B cell (primary cell): ENCODE measurements at regions not wholly inside any gene's neighbourhood (a gene's known extent, or its start where the extent isn't known, plus 50 kb on each side); places are given as distances from the start of the nearest gene placed in this dataset.

Experiments used
- ATAC-seq: fragments of 200-7000 bp; cut with Tn5 transposase; one replicate; pipeline ENCODE4 v1.10.0; 2021; ENCODE audit warnings: low read depth, mild to moderate bottlenecking, moderate number of reproducible peaks, moderate library complexity
- CTCF ChIA-PET: fragments of 350-600 bp; sonication (Branson Sonifier 250); formaldehyde crosslinking; loops from one replicate; lab custom pipeline; 2021; ENCODE audit warnings: antibody characterized with exemption, inconsistent platforms; lab: Charles Lee
- POLR2A ChIA-PET: fragments of 350-600 bp; sonication (Branson Sonifier 250); formaldehyde crosslinking; loops from one replicate; lab custom pipeline; 2021; ENCODE audit warnings: antibody characterized with exemption; lab: Charles Lee
- DNase-seq: peaks from one replicate; pipeline ENCODE4 v3.0.0; 2013
- H2AFZ ChIP-seq: 2 replicates; pipeline ENCODE4 v1.6.1; 2012; ENCODE audit warnings: mild to moderate bottlenecking, low read depth, low read length; ENCODE audit not compliant: insufficient read depth, poor library complexity, severe bottlenecking
- H3K27ac ChIP-seq, 2 donors: 1 replicate in 1 of 2; 2 replicates in 1 of 2; pipeline ENCODE4 v1.5.1; 2012 to 2013; ENCODE audit warnings: low read length in 2 of 2, mild to moderate bottlenecking in 2 of 2, moderate library complexity in 1 of 2
- H3K27me3 ChIP-seq, 4 experiments: fragments of 200-600 bp in 1 of 4; sonication (generic) in 1 of 4; replicated peaks in 1 of 4; 1 replicate in 2 of 4; 2 replicates in 2 of 4; pipeline versions ENCODE4 v1.6.1 to v1.7.0; 2013 to 2016; ENCODE audit warnings: low read length in 3 of 4, mild to moderate bottlenecking in 2 of 4, mixed read lengths in 1 of 4, moderate library complexity in 1 of 4; ENCODE audit not compliant: insufficient read depth in 4 of 4, control insufficient read depth in 3 of 4; ENCODE audit errors: control extremely low read depth in 1 of 4
- H3K36me3 ChIP-seq, 2 experiments: replicated peaks in 1 of 2; 1 replicate in 1 of 2; 2 replicates in 1 of 2; pipeline versions ENCODE4 v1.6.1 to v1.7.1; 2013; ENCODE audit warnings: low read length in 1 of 2; ENCODE audit not compliant: insufficient read depth in 2 of 2, control insufficient read depth in 1 of 2; ENCODE audit errors: control extremely low read depth in 1 of 2, extremely low read depth in 1 of 2
- H3K4me1 ChIP-seq, 2 donors: fragments of 200-600 bp in 1 of 2; sonication (generic) in 1 of 2; 1 replicate in 1 of 2; 2 replicates in 1 of 2; pipeline versions ENCODE4 v1.5.1 to v1.6.1; 2013 to 2017; ENCODE audit warnings: low read length in 2 of 2; ENCODE audit not compliant: control insufficient read depth in 2 of 2, insufficient read depth in 2 of 2
- H3K4me2 ChIP-seq: replicated peaks from 2 replicates; pipeline ENCODE3; 2012; ENCODE audit warnings: mild to moderate bottlenecking, low read depth, low read length; ENCODE audit not compliant: poor library complexity, severe bottlenecking
- H3K4me3 ChIP-seq, 5 experiments: fragments of 200-600 bp in 1 of 5; sonication (generic) in 1 of 5; 1 replicate in 3 of 5; 2 replicates in 2 of 5; pipeline versions ENCODE4 v1.5.1 to v1.7.0; 2011 to 2016; ENCODE audit warnings: low read length in 4 of 5, mild to moderate bottlenecking in 4 of 5, low read depth in 2 of 5, control low read depth in 1 of 5, moderate library complexity in 1 of 5; ENCODE audit not compliant: insufficient read depth in 1 of 5; ENCODE audit errors: control extremely low read depth in 1 of 5, extremely low read depth in 1 of 5
- H3K79me2 ChIP-seq: fragments of 200-600 bp; sonication (generic); one replicate; pipeline ENCODE4 v1.6.0; 2016; ENCODE audit warnings: low read length; ENCODE audit not compliant: control insufficient read depth, insufficient read depth
- H3K9ac ChIP-seq: fragments of 200-600 bp; sonication (generic); 2 replicates; pipeline ENCODE4 v1.6.1; 2017; ENCODE audit warnings: mild to moderate bottlenecking, low read length, moderate library complexity
- H3K9me3 ChIP-seq, 3 donors: one replicate each; pipeline versions ENCODE4 v1.6.1 to v1.7.1; 2013; ENCODE audit warnings: low read length in 2 of 3; ENCODE audit not compliant: control insufficient read depth in 2 of 3, insufficient read depth in 1 of 3; ENCODE audit errors: control extremely low read depth in 1 of 3
- H4K20me1 ChIP-seq: 2 replicates; pipeline ENCODE4 v1.6.0; 2012; ENCODE audit warnings: mild to moderate bottlenecking, low read length; ENCODE audit not compliant: insufficient read depth, control insufficient read depth, poor library complexity, severe bottlenecking
- H3K27ac Mint-ChIP-seq: one replicate; pipeline ENCODE4 v1.8.0; 2021; ENCODE audit warnings: mixed read lengths
- H3K27me3 Mint-ChIP-seq: one replicate; pipeline ENCODE4 v1.8.0; 2021; ENCODE audit warnings: mixed read lengths
- H3K4me1 Mint-ChIP-seq: one replicate; pipeline ENCODE4 v1.8.0; 2021; ENCODE audit warnings: mixed read lengths
- H3K4me3 Mint-ChIP-seq: one replicate; pipeline ENCODE4 v1.8.0; 2021; ENCODE audit warnings: mixed read lengths
- H3K9me3 Mint-ChIP-seq: one replicate; pipeline ENCODE4 v1.8.0; 2022; ENCODE audit warnings: mixed read lengths; ENCODE audit not compliant: insufficient read depth
- CTCF ChIP-seq: fragments of 200-600 bp; IDR thresholded peaks from one replicate; pipeline ENCODE4 v1.8.0; 2022; ENCODE audit warnings: antibody characterized with exemption, mild to moderate bottlenecking
- EZH2 ChIP-seq: IDR thresholded peaks from 2 replicates; pipeline ENCODE4 v1.6.1; 2012; ENCODE audit warnings: borderline replicate concordance, low read depth, mild to moderate bottlenecking, moderate library complexity, low read length; ENCODE audit not compliant: insufficient read depth, poor library complexity, severe bottlenecking
- WGBS: methylation state at CpG from one replicate; pipeline ENCODE4 v1.1.5; 2013; ENCODE audit warnings: missing lambda C conversion rate; ENCODE audit not compliant: insufficient coverage; 5-methylcytosine and 5-hydroxymethylcytosine counted together
- intact Hi-C: fragments of 100-400 bp; cut with micrococcal nuclease; formaldehyde crosslinking; loops from one replicate; pipeline ENCODE4 v1.10.0; 2022

- peaks cover 0 to 7% of the 10 kb centered on the region in 2 donors for H3K4me1 ChIP-seq
- TF ChIP-seq CTCF: no peak
- TF ChIP-seq EZH2: no peak
- intact Hi-C loops: no loop called here
- H3K36me3 ChIP-seq: no peaks in the 10 kb centered on the region
- H3K9ac ChIP-seq: no peak overlapping the region
- Mint-ChIP-seq H3K4me3 (no peak overlapping the region), H3K9me3 (peaks cover 9% of the 10 kb centered on the region), H3K4me1 (peaks cover 10% of the 10 kb centered on the region), H3K27me3 (no peaks in the 10 kb centered on the region), H3K27ac (no peak overlapping the region)
- H3K4me2 ChIP-seq: no peak overlapping the region
- H3K4me3 ChIP-seq: no peak overlapping the region
- no peaks in the 10 kb centered on the region for H3K79me2 ChIP-seq
- H4K20me1 ChIP-seq: no peaks in the 10 kb centered on the region
- ChIA-PET CTCF (interaction anchor here (0.6 to 1.3 kb wide), 3 partner anchors 37 to 119 kb away, joined by 3 to 4 read pairs (median 3); no protein-coding TSS in a partner anchor), POLR2A (interaction anchor here (0.6 kb wide), 2 partner anchors 68 to 75 kb away, joined by 3 read pairs; no protein-coding TSS in a partner anchor)
- H3K27me3 ChIP-seq: no peaks in the 10 kb centered on the region
- peaks cover 4 to 12% (median 5%) of the 10 kb centered on the region in 3 donors for H3K9me3 ChIP-seq
- DNase-seq: no peak
- no peak overlapping the region for H2AFZ ChIP-seq
- WGBS: 100% methylated on average over 2 of the region's 2 CpGs
- ATAC-seq: no peak
- H3K27ac ChIP-seq: no peak overlapping the region
Measured at GRCh38 chr10:92766451-92766850, 76.7 kb downstream of the HHEX start.

GRCh38 chr10:92768104-92768503 lies 78.3 kb downstream of the HHEX start:
- H3K4me1 Mint-ChIP-seq: peaks cover 4% of the 10 kb centered on the region
- peaks cover 4 to 12% (median 5%) of the 10 kb centered on the region in 3 donors for H3K9me3 ChIP-seq
- TF ChIP-seq EZH2 (no peak), CTCF (no peak)
- no peaks in the 10 kb centered on the region for H3K27me3 Mint-ChIP-seq
- peaks cover 9% of the 10 kb centered on the region for H3K9me3 Mint-ChIP-seq
- WGBS: no CpG with 5 or more reads among the region's 1 CpG
- no peak overlapping the region for H3K4me2 ChIP-seq
- no peak overlapping the region for H2AFZ ChIP-seq
- no peaks in the 10 kb centered on the region for H3K36me3 ChIP-seq
- H3K27ac Mint-ChIP-seq: no peak overlapping the region
- peaks cover 0 to 3% of the 10 kb centered on the region in 2 donors for H3K4me1 ChIP-seq
- DNase-seq (no peak), ATAC-seq (no peak)
- POLR2A ChIA-PET: interaction anchor here (0.5 kb wide), 1 partner anchor 57 kb away, joined by 4 read pairs; no protein-coding TSS in a partner anchor
- no peak overlapping the region for H3K9ac ChIP-seq
- H3K27me3 ChIP-seq: no peaks in the 10 kb centered on the region
- H3K4me3 Mint-ChIP-seq: no peak overlapping the region
- CTCF ChIA-PET: no interaction called here
- H3K4me3 ChIP-seq: no peak overlapping the region
- H3K79me2 ChIP-seq: no peaks in the 10 kb centered on the region
- H3K27ac ChIP-seq: no peak overlapping the region
- intact Hi-C loops: no loop called here
- H4K20me1 ChIP-seq: no peaks in the 10 kb centered on the region
